DMS53 treated with DMSO at 0.1 percent for 48 hours (cell line): ENCODE measurements at regions not wholly inside any gene's neighbourhood (a gene's known extent, or its start where the extent isn't known, plus 50 kb on each side); places are given as distances from the start of the nearest gene placed in this dataset.

Source experiments
- DNase-seq: peaks from one replicate; lab custom pipeline; 2025; ENCODE audit not compliant: unreplicated experiment; lab: John Stamatoyannopoulos, UW

DNA sequence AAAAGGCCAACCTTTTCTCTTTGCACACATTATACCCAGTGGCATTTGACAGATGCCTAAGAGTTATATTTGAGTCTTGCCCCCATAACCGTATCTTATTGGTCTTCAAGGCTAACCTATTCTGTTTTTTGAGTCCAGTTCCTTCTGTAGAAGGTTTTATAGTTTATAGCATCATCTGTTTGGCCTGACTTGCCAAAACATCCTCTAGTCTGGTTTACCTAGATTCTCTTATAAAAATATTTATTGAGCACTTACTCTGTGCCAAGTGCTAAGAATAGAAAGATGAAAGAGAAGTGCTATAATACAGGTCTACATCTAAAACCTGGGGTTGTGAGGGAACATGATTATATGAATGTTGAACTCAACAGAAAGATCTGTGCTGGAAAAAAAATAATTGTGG, 55.9 kb upstream of the PIP4K2A start:
- no peak for DNase-seq

DNA sequence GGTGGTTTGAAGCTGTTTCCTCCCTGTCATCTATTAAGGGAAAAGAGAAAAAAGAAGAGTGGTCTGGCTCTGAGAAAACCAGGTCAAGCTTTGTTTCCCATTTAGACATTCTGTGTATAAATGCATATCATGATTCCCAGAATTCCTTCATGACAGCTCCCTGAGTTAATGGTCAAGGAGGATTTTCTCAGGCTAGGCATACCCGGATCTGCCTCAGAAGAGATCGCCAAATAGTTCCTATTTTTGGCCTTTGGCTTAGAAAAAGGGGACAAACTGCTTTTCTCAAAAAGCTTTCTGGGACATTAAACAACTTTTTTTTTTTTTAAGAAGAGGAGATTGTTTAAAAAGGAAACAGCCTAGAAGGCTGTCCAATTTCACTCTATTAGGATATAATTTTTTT, 53.5 kb upstream of the PIP4K2A start:
- no peak for DNase-seq

DNA sequence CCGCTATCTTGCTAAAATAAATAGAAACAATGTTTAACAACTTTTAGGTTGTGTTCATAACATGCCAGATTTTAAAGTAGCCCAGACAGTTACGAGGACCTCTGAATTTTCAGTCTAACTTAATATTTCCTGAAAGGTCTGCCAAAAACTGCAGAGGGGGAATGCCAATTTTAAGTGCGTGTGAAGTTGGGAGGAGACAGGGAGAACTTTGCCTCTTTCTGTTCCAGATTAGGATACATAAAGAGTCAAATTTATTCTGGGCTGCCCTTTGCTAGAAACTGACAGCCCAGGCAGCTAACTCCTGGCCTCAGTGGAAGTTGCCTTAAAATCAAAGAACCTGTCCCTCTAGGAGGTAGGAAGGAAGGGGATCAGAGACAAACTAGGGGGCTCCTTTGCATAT, 52.3 kb upstream of the PIP4K2A start:
- no peak for DNase-seq

DNA sequence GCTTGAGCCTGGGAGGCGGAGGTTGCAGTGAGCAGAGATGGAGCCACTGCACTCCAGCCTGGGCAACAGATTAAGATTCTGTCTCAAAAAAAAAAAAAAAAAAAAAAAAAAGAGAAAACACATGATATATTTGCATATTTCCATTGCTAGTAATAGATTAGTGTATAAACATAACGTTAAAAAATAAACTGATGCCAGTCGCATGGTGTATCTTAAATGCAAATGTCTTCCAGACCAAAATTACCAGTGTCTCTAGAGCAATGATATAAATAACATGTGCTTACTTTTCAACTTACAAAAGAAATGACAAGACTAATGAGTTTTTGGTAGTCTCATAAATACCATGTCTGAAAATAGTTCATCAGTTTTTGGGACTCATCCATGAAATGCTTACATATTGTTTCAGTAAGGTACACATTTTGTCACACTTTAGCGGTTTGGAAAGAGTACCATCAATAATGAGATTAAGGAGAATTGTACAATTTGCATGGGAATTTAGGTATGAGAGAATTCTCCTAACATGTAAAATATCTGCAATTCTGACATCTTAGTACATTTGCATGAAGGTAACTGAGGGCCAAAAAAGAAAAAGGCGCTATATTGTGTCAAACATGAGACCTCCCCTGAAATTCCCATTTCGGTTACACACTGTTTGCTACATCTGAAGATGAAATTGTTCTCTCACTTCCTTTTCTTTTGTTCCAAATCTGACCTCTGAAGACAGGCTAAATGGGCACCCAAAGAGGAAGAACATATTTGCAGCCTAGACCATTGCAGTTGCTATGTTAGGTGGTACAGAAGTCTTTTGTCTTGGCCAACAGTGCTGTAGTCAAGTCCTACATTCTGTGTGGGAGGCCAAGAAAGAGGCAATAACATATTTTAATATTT, 51.5 kb upstream of the PIP4K2A start:
- DNase-seq = no peak

DNA sequence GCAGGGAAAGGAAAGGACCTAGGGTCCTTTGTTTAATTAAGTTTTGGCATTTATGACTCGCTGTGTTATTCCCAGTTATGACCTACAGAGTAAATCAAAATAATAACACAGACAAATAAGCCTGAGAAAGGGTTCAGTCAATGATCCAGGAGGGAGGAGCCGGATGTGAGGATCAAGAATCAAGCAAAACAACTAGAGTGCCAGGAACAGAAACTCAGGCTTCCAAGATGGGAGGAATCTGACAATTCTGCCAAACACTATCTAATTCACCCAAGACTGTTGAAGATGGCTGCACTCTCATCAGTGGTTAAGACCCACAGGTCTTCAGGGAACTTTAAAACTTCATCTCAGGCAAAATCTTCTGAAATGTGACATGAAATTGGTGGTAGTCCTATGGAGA, 50.3 kb upstream of the PIP4K2A start:
- DNase-seq = no peak
